ENCODE measurements at regions not wholly inside any gene's neighbourhood (a gene's known extent, or its start where the extent isn't known, plus 50 kb on each side); places are given as distances from the start of the nearest gene placed in this dataset.

- TF ChIP-seq EP300 (IDR thresholded peaks at IDR 0.05) (no peak), CTCF (IDR thresholded peaks at IDR 0.05) (no peak)
Observed at GRCh38 chr9:85223506-85224125, 518.1 kb downstream of the AGTPBP1 start.
